ENCODE measurements at regions not wholly inside any gene's neighbourhood (a gene's known extent, or its start where the extent isn't known, plus 50 kb on each side); places are given as distances from the start of the nearest gene placed in this dataset.
"Not testable (repeated sequence)": the region's sequence is repeated elsewhere in the genome, so short reads cannot be mapped to it uniquely, and the experiment has no call there.

GRCh38 chr14:82963756-82964155 lies 1430.1 kb upstream of the SEL1L start:
- Histone ChIP-seq H3K4me2 (ENCODE audit: low read length) (no peak overlapping the region), H3K9ac (ENCODE audit: low read length) (no peak overlapping the region)
- TF ChIP-seq, protein P1, sequence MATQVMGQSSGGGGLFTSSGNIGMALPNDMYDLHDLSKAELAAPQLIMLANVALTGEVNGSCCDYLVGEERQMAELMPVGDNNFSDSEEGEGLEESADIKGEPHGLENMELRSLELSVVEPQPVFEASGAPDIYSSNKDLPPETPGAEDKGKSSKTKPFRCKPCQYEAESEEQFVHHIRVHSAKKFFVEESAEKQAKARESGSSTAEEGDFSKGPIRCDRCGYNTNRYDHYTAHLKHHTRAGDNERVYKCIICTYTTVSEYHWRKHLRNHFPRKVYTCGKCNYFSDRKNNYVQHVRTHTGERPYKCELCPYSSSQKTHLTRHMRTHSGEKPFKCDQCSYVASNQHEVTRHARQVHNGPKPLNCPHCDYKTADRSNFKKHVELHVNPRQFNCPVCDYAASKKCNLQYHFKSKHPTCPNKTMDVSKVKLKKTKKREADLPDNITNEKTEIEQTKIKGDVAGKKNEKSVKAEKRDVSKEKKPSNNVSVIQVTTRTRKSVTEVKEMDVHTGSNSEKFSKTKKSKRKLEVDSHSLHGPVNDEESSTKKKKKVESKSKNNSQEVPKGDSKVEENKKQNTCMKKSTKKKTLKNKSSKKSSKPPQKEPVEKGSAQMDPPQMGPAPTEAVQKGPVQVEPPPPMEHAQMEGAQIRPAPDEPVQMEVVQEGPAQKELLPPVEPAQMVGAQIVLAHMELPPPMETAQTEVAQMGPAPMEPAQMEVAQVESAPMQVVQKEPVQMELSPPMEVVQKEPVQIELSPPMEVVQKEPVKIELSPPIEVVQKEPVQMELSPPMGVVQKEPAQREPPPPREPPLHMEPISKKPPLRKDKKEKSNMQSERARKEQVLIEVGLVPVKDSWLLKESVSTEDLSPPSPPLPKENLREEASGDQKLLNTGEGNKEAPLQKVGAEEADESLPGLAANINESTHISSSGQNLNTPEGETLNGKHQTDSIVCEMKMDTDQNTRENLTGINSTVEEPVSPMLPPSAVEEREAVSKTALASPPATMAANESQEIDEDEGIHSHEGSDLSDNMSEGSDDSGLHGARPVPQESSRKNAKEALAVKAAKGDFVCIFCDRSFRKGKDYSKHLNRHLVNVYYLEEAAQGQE (IDR thresholded peaks at IDR 0.05; ENCODE audit: borderline replicate concordance) = no peak
- TF ChIP-seq RAD21 (conservative IDR thresholded peaks at IDR 0.05) = no peak
- no peak for TF ChIP-seq POLR2AphosphoS5 (IDR thresholded peaks at IDR 0.05)
- TF ChIP-seq TAF1 (IDR thresholded peaks at IDR 0.05; ENCODE audit: low read depth) = no peak
- TF ChIP-seq MXI1 (conservative IDR thresholded peaks at IDR 0.05; ENCODE audit: poor library complexity, severe bottlenecking) = no peak
- TF ChIP-seq EZH2 (IDR thresholded peaks at IDR 0.05; ENCODE audit: borderline replicate concordance, insufficient read depth, low read length, poor library complexity, severe bottlenecking) = no peak
- TF ChIP-seq, protein P2, sequence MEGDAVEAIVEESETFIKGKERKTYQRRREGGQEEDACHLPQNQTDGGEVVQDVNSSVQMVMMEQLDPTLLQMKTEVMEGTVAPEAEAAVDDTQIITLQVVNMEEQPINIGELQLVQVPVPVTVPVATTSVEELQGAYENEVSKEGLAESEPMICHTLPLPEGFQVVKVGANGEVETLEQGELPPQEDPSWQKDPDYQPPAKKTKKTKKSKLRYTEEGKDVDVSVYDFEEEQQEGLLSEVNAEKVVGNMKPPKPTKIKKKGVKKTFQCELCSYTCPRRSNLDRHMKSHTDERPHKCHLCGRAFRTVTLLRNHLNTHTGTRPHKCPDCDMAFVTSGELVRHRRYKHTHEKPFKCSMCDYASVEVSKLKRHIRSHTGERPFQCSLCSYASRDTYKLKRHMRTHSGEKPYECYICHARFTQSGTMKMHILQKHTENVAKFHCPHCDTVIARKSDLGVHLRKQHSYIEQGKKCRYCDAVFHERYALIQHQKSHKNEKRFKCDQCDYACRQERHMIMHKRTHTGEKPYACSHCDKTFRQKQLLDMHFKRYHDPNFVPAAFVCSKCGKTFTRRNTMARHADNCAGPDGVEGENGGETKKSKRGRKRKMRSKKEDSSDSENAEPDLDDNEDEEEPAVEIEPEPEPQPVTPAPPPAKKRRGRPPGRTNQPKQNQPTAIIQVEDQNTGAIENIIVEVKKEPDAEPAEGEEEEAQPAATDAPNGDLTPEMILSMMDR (IDR thresholded peaks at IDR 0.05; ENCODE audit: poor library complexity, severe bottlenecking) = no peak
- TF ChIP-seq EP300 (conservative IDR thresholded peaks at IDR 0.05; ENCODE audit: poor library complexity, severe bottlenecking) = no peak

GRCh38 chr14:82987502-82988124 lies 1454.0 kb upstream of the SEL1L start:
- H3K9me3 ChIP-seq (ENCODE audit: low read length) = no peaks in the 10 kb centered on the region
- no peaks in the 10 kb centered on the region for H3K36me3 ChIP-seq (ENCODE audit: insufficient read depth, low read length)
- H3K27ac ChIP-seq (ENCODE audit: low read length) = no peak overlapping the region
- H3K9ac ChIP-seq (ENCODE audit: low read length) = no peak overlapping the region
- H3K4me2 ChIP-seq (ENCODE audit: low read length) = no peak overlapping the region
- H2AFZ ChIP-seq (ENCODE audit: low read depth, low read length) = no peak overlapping the region
- H3F3A ChIP-seq (ENCODE audit: insufficient read depth, low read length, poor library complexity, severe bottlenecking) = no peaks in the 10 kb centered on the region
- H4K20me1 ChIP-seq (ENCODE audit: insufficient read depth) = no peaks in the 10 kb centered on the region
- H3K9me2 ChIP-seq (ENCODE audit: insufficient read depth, low read length) = no peaks in the 10 kb centered on the region
- TF ChIP-seq SMC3 (conservative IDR thresholded peaks at IDR 0.05; ENCODE audit: poor library complexity) (no peak), RAD21 (conservative IDR thresholded peaks at IDR 0.05) (no peak), EP300 (conservative IDR thresholded peaks at IDR 0.05; ENCODE audit: poor library complexity, severe bottlenecking) (no peak), POLR2AphosphoS5 (IDR thresholded peaks at IDR 0.05) (no peak), MXI1 (conservative IDR thresholded peaks at IDR 0.05; ENCODE audit: poor library complexity, severe bottlenecking) (no peak), TAF1 (IDR thresholded peaks at IDR 0.05; ENCODE audit: low read depth) (no peak), EZH2 (IDR thresholded peaks at IDR 0.05; ENCODE audit: borderline replicate concordance, insufficient read depth, low read length, poor library complexity, severe bottlenecking) (no peak)
- TF ChIP-seq, protein P1 (IDR thresholded peaks at IDR 0.05; ENCODE audit: borderline replicate concordance) = no peak
- TF ChIP-seq, protein P2 (IDR thresholded peaks at IDR 0.05; ENCODE audit: poor library complexity, severe bottlenecking) = no peak
- H3K79me2 ChIP-seq (replicated peaks; ENCODE audit: insufficient read depth, low read length) = no peaks in the 10 kb centered on the region
- H3K27me3 ChIP-seq (ENCODE audit: insufficient read depth, low read depth, low read length) = no peaks in the 10 kb centered on the region
- H3K4me3 ChIP-seq (ENCODE audit: low read length) = no peak overlapping the region

More at GRCh38 chr14:82963756-82964155, 1430.1 kb upstream of the SEL1L start:
- no peaks in the 10 kb centered on the region for H3K79me2 ChIP-seq (replicated peaks; ENCODE audit: insufficient read depth, low read length)
- no peak overlapping the region for H3K27ac ChIP-seq (ENCODE audit: low read length)
- no peaks in the 10 kb centered on the region for H3K36me3 ChIP-seq (ENCODE audit: insufficient read depth, low read length)
- H3K27me3 ChIP-seq (ENCODE audit: insufficient read depth, low read depth, low read length) = no peaks in the 10 kb centered on the region
- H3K9me2 ChIP-seq (ENCODE audit: insufficient read depth, low read length) = no peaks in the 10 kb centered on the region
- no peaks in the 10 kb centered on the region for H4K20me1 ChIP-seq (ENCODE audit: insufficient read depth)
- H2AFZ ChIP-seq (ENCODE audit: low read depth, low read length) = no peak overlapping the region
- H3F3A ChIP-seq (ENCODE audit: insufficient read depth, low read length, poor library complexity, severe bottlenecking) = no peaks in the 10 kb centered on the region
- H3K9me3 ChIP-seq (ENCODE audit: low read length) = no peaks in the 10 kb centered on the region
- no peak overlapping the region for H3K4me3 ChIP-seq (ENCODE audit: low read length)

DNA sequence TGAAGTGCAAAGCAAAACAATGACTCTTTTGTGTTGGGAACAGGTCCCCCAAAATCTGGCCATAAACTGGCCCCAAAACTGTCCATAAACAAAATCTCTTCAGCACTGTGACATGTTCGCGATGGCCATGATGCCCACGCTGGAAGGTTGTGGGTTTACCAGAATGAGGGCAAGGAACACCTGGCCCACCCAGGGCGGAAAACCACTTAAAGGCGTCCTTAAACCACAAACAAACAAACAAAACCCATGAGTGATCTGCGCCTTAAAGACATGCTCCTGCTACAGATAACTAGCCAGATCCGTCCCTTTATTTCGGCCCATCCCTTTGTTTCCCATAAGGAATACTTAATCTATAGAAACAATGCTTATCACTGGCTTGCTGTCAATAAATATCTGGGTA lies 1460.9 kb upstream of the SEL1L start:
- H3K9ac ChIP-seq (ENCODE audit: low read length); H3K79me2 ChIP-seq (replicated peaks; ENCODE audit: insufficient read depth, low read length); H4K20me1 ChIP-seq (ENCODE audit: insufficient read depth); H3K27ac ChIP-seq (ENCODE audit: low read length); H3F3A ChIP-seq (ENCODE audit: insufficient read depth, low read length, poor library complexity, severe bottlenecking); H3K4me3 ChIP-seq (ENCODE audit: low read length); H2AFZ ChIP-seq (ENCODE audit: low read depth, low read length); H3K9me2 ChIP-seq (ENCODE audit: insufficient read depth, low read length); H3K27me3 ChIP-seq (ENCODE audit: insufficient read depth, low read depth, low read length); H3K36me3 ChIP-seq (ENCODE audit: insufficient read depth, low read length); H3K9me3 ChIP-seq (ENCODE audit: low read length); H3K4me2 ChIP-seq (ENCODE audit: low read length): not testable (repeated sequence)
